Calu3 (cell line): ENCODE measurements at regions not wholly inside any gene's neighbourhood (a gene's known extent, or its start where the extent isn't known, plus 50 kb on each side); places are given as distances from the start of the nearest gene placed in this dataset.

ENCODE experiments used
- BruUV-seq: library from RNA; stranded (reverse); fragments of 400-500 nt; replicated peaks from 2 replicates; lab custom pipeline; 2021; lab: Mats Ljungman, UMichigan
- CTCF ChIA-PET: fragments of 300-600 bp; sonication (Branson Sonifier 250); formaldehyde crosslinking; loops from one replicate; lab custom pipeline; 2022; ENCODE audit warnings: antibody characterized with exemption; lab: Charles Lee
- DNase-seq: peaks from one replicate; pipeline ENCODE4 v3.0.0; 2022
- H3K27ac Mint-ChIP-seq: one replicate; pipeline ENCODE4 v1.8.0; 2022; ENCODE audit warnings: mixed read lengths; ENCODE audit not compliant: unreplicated experiment
- H3K27me3 Mint-ChIP-seq: one replicate; pipeline ENCODE4 v1.8.0; 2022; ENCODE audit warnings: mixed read lengths; ENCODE audit not compliant: unreplicated experiment
- H3K36me3 Mint-ChIP-seq: one replicate; pipeline ENCODE4 v1.8.0; 2022; ENCODE audit warnings: mild to moderate bottlenecking, moderate library complexity, mixed read lengths; ENCODE audit not compliant: insufficient read depth, unreplicated experiment
- H3K4me1 Mint-ChIP-seq: one replicate; pipeline ENCODE4 v1.8.0; 2022; ENCODE audit warnings: mild to moderate bottlenecking, low read depth, mixed read lengths; ENCODE audit not compliant: unreplicated experiment
- H3K4me3 Mint-ChIP-seq: one replicate; pipeline ENCODE4 v1.8.0; 2022; ENCODE audit warnings: mild to moderate bottlenecking, low read depth, moderate library complexity, mixed read lengths; ENCODE audit not compliant: unreplicated experiment
- H3K9me3 Mint-ChIP-seq: one replicate; pipeline ENCODE4 v1.8.0; 2022; ENCODE audit warnings: low read depth, mixed read lengths; ENCODE audit not compliant: unreplicated experiment
- CTCF ChIP-seq: fragments of 200-600 bp; IDR thresholded peaks from one replicate; pipeline ENCODE4 v1.8.0; 2022; ENCODE audit warnings: antibody characterized with exemption; ENCODE audit not compliant: unreplicated experiment
- intact Hi-C: fragments of 100-400 bp; cut with micrococcal nuclease; formaldehyde crosslinking; loops from one replicate; pipeline ENCODE4 v1.10.0; 2022; ENCODE audit not compliant: unreplicated experiment

GRCh38 chr11:134691295-134691873 is 279.3 kb upstream of the B3GAT1 start:
- intact Hi-C loops: no loop called here
- no peak for DNase-seq
- H3K4me1 Mint-ChIP-seq: no peaks in the 10 kb centered on the region
- CTCF ChIA-PET: no interaction called here
- no peaks in the 10 kb centered on the region for H3K36me3 Mint-ChIP-seq
- H3K27ac Mint-ChIP-seq: no peak overlapping the region
- no peak for TF ChIP-seq CTCF
- no peaks in the 10 kb centered on the region for H3K27me3 Mint-ChIP-seq
- no TSS peak for BruUV-seq
- peaks cover 15% of the 10 kb centered on the region for H3K9me3 Mint-ChIP-seq
- H3K4me3 Mint-ChIP-seq: no peak overlapping the region

GRCh38 chr11:134689886-134690285 is 277.8 kb upstream of the B3GAT1 start:
- Mint-ChIP-seq H3K27ac (no peak overlapping the region), H3K4me1 (no peaks in the 10 kb centered on the region), H3K4me3 (no peak overlapping the region), H3K36me3 (no peaks in the 10 kb centered on the region), H3K9me3 (peaks cover 14% of the 10 kb centered on the region), H3K27me3 (no peaks in the 10 kb centered on the region)
- intact Hi-C loops: no loop called here
- no TSS peak for BruUV-seq
- CTCF ChIA-PET: no interaction called here
- no peak for DNase-seq
- TF ChIP-seq CTCF: no peak

GRCh38 chr11:134687548-134687947 is 275.5 kb upstream of the B3GAT1 start:
- Mint-ChIP-seq H3K9me3 (peaks cover 13% of the 10 kb centered on the region), H3K4me3 (no peak overlapping the region), H3K27me3 (no peaks in the 10 kb centered on the region), H3K27ac (no peak overlapping the region), H3K4me1 (no peaks in the 10 kb centered on the region), H3K36me3 (no peaks in the 10 kb centered on the region)
- TF ChIP-seq CTCF: no peak
- CTCF ChIA-PET: no interaction called here
- DNase-seq: no peak
- BruUV-seq: no TSS peak
- intact Hi-C loops: no loop called here

GRCh38 chr11:134686460-134687061 is 274.5 kb upstream of the B3GAT1 start:
- CTCF ChIA-PET: no interaction called here
- no peak for TF ChIP-seq CTCF
- no peak overlapping the region for H3K4me3 Mint-ChIP-seq
- H3K9me3 Mint-ChIP-seq: peaks cover 13% of the 10 kb centered on the region
- intact Hi-C loops: no loop called here
- no peak for DNase-seq
- no peak overlapping the region for H3K27ac Mint-ChIP-seq
- H3K36me3 Mint-ChIP-seq: no peaks in the 10 kb centered on the region
- H3K4me1 Mint-ChIP-seq: no peaks in the 10 kb centered on the region
- no TSS peak for BruUV-seq
- no peaks in the 10 kb centered on the region for H3K27me3 Mint-ChIP-seq
